ENCODE measurements at regions not wholly inside any gene's neighbourhood (a gene's known extent, or its start where the extent isn't known, plus 50 kb on each side); places are given as distances from the start of the nearest gene placed in this dataset.

GRCh38 chr21:28783641-28784185 lies 209.0 kb downstream of the LTN1 start:
- TF ChIP-seq HDGF (IDR thresholded peaks at IDR 0.05; ENCODE audit: borderline replicate concordance) (no peak), BHLHE40 (IDR thresholded peaks at IDR 0.05; ENCODE audit: borderline replicate concordance) (no peak), TARDBP (IDR thresholded peaks at IDR 0.05) (no peak), SP1 (IDR thresholded peaks at IDR 0.05) (no peak), FOXK2 (IDR thresholded peaks at IDR 0.05) (no peak), ELF4 (IDR thresholded peaks at IDR 0.05) (no peak), SUZ12 (IDR thresholded peaks at IDR 0.05) (no peak), CTBP1 (IDR thresholded peaks at IDR 0.05; ENCODE audit: borderline replicate concordance) (no peak)

Measured in HEK293T (cell line).